ENCODE measurements at regions not wholly inside any gene's neighbourhood (a gene's known extent, or its start where the extent isn't known, plus 50 kb on each side); places are given as distances from the start of the nearest gene placed in this dataset.

DNA sequence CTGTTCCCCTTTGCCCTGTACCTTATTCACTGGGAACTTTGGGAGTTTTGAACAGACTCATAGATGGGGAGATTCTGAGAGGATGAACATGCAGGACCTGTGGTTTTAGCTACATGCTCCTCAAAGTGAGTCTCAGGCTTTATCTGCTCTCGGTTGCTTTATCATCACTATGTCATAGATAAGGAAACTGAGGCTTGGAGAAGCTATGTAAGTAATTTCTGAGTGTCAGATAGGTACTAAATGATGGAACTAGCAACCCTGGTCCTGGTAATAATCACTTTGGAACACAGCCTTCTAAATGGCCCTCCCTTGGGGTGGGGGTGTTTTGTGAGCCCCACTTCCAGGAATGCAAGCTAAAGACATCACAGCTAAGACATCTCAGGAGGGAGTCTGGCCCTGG lies 186.2 kb upstream of the MEX3C start:
- no peaks in the 10 kb centered on the region for H3K9me3 Mint-ChIP-seq
- DNase-seq (ENCODE audit: low spot score) = no peak
- no peak overlapping the region for H3K4me3 Mint-ChIP-seq
- H3K4me1 Mint-ChIP-seq (ENCODE audit: low read depth) = no peaks in the 10 kb centered on the region
- no peaks in the 10 kb centered on the region for H3K36me3 Mint-ChIP-seq (ENCODE audit: low read depth)
- peaks cover 2% of the 10 kb centered on the region for H3K27me3 Mint-ChIP-seq (ENCODE audit: insufficient read depth)
- intact Hi-C loops (cut with micrococcal nuclease) = loop anchor here (1.0 kb wide), 1 partner anchor 273 kb away; no protein-coding TSS in a partner anchor
- no peak overlapping the region for H3K27ac Mint-ChIP-seq

DNA sequence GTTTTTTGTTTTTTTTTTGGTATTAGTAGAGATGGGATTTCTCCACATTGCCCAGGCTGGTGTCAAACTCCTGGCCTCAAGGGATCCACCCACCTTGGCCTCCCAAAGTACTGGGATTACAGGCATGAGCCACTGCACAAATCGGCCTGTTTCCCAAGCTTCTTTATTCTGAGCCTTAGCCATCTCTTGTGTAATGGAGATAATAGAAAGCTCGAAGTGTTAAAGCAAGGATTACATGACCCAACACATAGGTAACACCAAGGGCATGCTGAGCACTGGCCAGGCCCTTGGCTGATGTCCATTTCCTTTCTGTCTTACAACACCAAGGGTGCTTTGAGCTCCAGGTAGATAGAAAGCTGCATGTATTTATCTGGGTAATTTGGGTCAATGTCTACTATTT lies 187.8 kb upstream of the MEX3C start:
- DNase-seq (ENCODE audit: low spot score) = no peak
- H3K27me3 Mint-ChIP-seq (ENCODE audit: insufficient read depth) = peaks cover 2% of the 10 kb centered on the region
- intact Hi-C loops (cut with micrococcal nuclease) = no loop called here
- no peaks in the 10 kb centered on the region for H3K9me3 Mint-ChIP-seq
- H3K4me1 Mint-ChIP-seq (ENCODE audit: low read depth) = no peaks in the 10 kb centered on the region
- no peak overlapping the region for H3K4me3 Mint-ChIP-seq
- H3K36me3 Mint-ChIP-seq (ENCODE audit: low read depth) = no peaks in the 10 kb centered on the region
- H3K27ac Mint-ChIP-seq = no peak overlapping the region

DNA sequence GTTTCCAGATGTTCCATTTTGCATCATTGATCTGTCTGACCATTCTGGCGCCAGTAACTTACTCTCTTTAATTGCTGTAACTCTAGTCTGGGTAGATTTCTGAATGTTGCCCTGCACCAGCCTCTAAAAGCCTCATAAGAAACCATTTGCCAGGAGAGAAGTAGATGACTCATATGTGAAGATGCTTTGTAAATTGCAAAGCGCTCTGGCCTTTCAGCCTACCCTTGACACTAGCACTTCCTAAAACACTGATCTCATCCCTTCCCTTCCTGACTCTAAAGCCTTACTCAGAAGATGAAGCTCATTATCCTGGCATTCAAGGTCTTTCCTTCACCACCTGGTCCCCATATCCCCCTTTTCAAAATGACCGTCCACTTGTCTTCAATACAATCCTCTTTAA lies 193.2 kb upstream of the MEX3C start:
- no peaks in the 10 kb centered on the region for H3K4me1 Mint-ChIP-seq (ENCODE audit: low read depth)
- H3K27ac Mint-ChIP-seq = no peak overlapping the region
- H3K27me3 Mint-ChIP-seq (ENCODE audit: insufficient read depth) = peaks cover 3% of the 10 kb centered on the region
- H3K9me3 Mint-ChIP-seq = no peaks in the 10 kb centered on the region
- no peak for DNase-seq (ENCODE audit: low spot score)
- no peak overlapping the region for H3K4me3 Mint-ChIP-seq
- H3K36me3 Mint-ChIP-seq (ENCODE audit: low read depth) = no peaks in the 10 kb centered on the region
- intact Hi-C loops (cut with micrococcal nuclease) = no loop called here

DNA sequence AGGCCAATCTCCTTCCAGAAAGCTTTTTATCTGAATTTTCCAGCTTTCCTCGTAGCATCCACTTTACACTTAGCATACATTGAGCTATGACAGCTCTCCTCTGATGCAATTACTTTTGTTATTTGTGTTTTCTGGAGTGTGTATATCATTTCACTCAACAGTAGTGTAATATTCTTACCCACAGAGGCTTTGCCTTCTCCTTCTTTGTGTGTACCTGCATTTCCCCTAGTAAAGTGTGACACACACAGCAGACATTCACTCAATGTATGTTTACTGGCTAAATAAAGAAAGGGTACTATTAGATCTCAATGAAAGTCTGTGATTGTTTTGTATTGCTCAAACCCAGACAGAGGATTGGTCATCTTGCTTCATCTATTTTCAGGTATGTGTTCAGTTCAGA lies 193.7 kb upstream of the MEX3C start:
- H3K4me3 Mint-ChIP-seq = no peak overlapping the region
- H3K9me3 Mint-ChIP-seq = no peaks in the 10 kb centered on the region
- H3K36me3 Mint-ChIP-seq (ENCODE audit: low read depth) = no peaks in the 10 kb centered on the region
- H3K27me3 Mint-ChIP-seq (ENCODE audit: insufficient read depth) = peaks cover 3% of the 10 kb centered on the region
- no peak overlapping the region for H3K27ac Mint-ChIP-seq
- H3K4me1 Mint-ChIP-seq (ENCODE audit: low read depth) = no peaks in the 10 kb centered on the region
- DNase-seq (ENCODE audit: low spot score) = no peak
- intact Hi-C loops (cut with micrococcal nuclease) = no loop called here

DNA sequence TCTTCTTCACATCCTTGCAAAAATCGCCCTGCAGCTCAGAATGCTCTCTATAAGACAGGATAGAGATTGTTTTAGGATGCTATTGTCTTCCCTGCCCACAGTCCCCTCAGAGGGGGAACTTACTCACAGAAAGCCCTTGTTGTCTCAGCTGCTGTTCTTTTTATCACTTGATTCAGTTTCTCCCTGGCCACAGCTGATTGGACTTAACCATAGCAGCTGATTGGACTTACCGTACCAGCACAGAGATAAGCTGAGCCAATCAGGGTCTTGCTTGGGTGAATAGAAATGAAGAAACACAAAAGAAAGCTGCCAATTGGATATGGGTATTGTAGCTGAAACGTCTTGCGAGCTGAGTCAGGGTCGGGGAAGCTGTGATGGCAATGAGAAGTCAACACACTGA lies 194.2 kb upstream of the MEX3C start:
- H3K4me3 Mint-ChIP-seq = no peak overlapping the region
- H3K27me3 Mint-ChIP-seq (ENCODE audit: insufficient read depth) = peaks cover 3% of the 10 kb centered on the region
- no peak overlapping the region for H3K27ac Mint-ChIP-seq
- no peaks in the 10 kb centered on the region for H3K36me3 Mint-ChIP-seq (ENCODE audit: low read depth)
- no peaks in the 10 kb centered on the region for H3K9me3 Mint-ChIP-seq
- intact Hi-C loops (cut with micrococcal nuclease) = no loop called here
- DNase-seq (ENCODE audit: low spot score) = no peak
- no peaks in the 10 kb centered on the region for H3K4me1 Mint-ChIP-seq (ENCODE audit: low read depth)

DNA sequence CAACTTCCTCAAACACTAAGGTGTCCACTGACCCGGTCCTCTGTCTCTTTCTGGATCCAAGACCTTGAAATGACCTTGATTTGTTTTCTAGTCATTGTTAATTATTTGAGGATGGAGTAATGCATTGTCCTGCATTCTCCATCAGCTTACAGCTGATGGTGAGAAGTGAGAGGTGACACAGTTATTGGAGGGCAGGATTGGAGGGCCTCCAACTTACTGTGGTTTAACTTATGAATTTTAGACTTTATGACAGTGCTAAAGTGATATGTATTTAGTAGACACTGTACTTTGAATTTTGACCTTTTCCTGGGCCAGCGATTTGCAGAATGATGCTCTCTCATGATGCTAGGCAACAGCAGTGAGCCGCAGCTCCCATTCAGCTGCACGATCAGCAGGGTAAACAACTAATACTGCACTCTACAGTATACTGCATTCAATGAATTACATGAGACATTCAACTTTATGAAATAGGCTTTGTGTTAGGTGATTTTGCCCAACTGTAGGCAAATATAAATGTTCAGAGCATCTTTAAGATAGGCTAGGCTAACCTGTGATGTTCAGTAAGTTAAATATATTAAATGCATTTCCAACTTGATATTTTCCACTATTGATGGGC lies 200.0 kb upstream of the MEX3C start:
- intact Hi-C loops (cut with micrococcal nuclease) = no loop called here
- Mint-ChIP-seq H3K36me3 (ENCODE audit: low read depth) (no peaks in the 10 kb centered on the region), H3K4me1 (ENCODE audit: low read depth) (no peaks in the 10 kb centered on the region), H3K27ac (no peak overlapping the region), H3K27me3 (ENCODE audit: insufficient read depth) (peaks cover 6% of the 10 kb centered on the region), H3K9me3 (no peaks in the 10 kb centered on the region), H3K4me3 (no peak overlapping the region)
- no peak for DNase-seq (ENCODE audit: low spot score)

DNA sequence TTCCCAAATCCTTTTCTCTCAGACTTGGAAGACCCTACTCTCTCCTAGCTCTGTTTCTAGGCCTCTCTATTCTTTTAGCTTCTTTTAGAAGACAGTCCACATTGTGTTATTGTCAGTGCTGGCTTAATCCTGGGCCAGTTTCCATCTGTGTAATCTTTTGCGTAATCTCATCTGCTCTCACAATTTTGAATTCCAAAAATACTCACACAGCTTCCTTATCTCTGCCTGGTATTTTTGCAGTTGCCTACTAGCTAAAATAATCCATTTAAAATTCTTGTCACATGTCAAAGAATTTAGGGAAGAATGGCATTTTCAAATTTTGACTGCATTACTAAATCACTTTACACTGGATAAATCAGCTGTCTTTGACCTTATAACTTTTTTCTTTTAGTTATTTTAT lies 200.6 kb upstream of the MEX3C start:
- intact Hi-C loops (cut with micrococcal nuclease) = no loop called here
- Mint-ChIP-seq H3K4me1 (ENCODE audit: low read depth) (no peaks in the 10 kb centered on the region), H3K36me3 (ENCODE audit: low read depth) (no peaks in the 10 kb centered on the region), H3K27ac (no peak overlapping the region), H3K27me3 (ENCODE audit: insufficient read depth) (peaks cover 5% of the 10 kb centered on the region), H3K9me3 (no peaks in the 10 kb centered on the region), H3K4me3 (no peak overlapping the region)
- DNase-seq (ENCODE audit: low spot score) = no peak

DNA sequence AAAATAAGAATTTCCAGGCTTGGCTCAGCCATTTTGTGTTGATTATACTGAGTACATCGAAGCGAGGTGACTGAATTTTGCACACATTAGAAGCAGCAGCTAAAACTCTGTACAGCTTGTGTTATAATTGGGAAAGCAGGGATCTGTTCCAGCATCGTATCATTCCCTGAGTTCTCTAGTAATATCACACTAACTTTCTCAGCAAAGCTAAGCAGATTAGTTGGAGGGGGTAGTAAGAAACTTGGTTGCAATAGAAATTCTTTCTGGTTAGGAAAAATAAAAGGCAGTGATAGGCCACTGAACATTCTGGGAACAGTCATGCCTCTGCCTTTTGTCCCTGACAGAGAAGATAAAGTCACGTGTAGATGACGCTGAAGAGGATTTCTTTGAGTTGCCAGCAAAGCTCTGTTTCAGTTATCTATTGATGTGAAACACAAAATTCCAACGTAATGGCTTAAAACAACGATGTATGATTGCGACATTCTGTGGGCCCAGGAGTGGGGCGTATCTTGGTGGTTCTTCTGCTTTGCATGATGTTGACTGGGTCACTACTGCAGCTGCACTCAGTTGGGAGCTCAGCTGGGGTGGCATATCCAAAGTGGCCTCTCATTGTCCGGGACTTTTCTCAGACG lies 202.1 kb upstream of the MEX3C start:
- intact Hi-C loops (cut with micrococcal nuclease) = no loop called here
- peaks cover 3% of the 10 kb centered on the region for H3K27me3 Mint-ChIP-seq (ENCODE audit: insufficient read depth)
- DNase-seq (ENCODE audit: low spot score) = no peak
- H3K4me1 Mint-ChIP-seq (ENCODE audit: low read depth) = no peaks in the 10 kb centered on the region
- no peaks in the 10 kb centered on the region for H3K36me3 Mint-ChIP-seq (ENCODE audit: low read depth)
- no peaks in the 10 kb centered on the region for H3K9me3 Mint-ChIP-seq
- H3K4me3 Mint-ChIP-seq = no peak overlapping the region
- no peak overlapping the region for H3K27ac Mint-ChIP-seq

DNA sequence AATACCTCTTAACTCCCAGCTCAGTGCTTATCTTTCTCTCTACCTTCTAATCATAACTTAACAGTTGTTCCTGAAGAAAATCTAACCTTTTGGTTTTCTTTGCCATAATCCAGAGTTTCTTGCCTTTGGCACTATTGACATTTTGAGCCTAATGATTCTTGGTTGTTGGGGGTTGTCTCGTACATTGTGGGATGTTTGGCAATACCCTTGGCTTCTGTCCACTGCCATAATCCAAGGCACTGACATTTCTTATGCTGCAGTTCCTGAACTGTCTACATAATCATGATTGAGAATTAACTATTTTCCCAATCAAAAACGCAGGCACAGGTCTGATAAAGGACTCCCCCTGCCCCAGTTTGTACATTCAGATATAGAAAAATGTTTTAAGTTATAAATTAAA lies 203.2 kb upstream of the MEX3C start:
- intact Hi-C loops (cut with micrococcal nuclease) = no loop called here
- Mint-ChIP-seq H3K27me3 (ENCODE audit: insufficient read depth) (peaks cover 3% of the 10 kb centered on the region), H3K9me3 (no peaks in the 10 kb centered on the region), H3K4me1 (ENCODE audit: low read depth) (no peaks in the 10 kb centered on the region), H3K4me3 (no peak overlapping the region), H3K27ac (no peak overlapping the region), H3K36me3 (ENCODE audit: low read depth) (no peaks in the 10 kb centered on the region)
- no peak for DNase-seq (ENCODE audit: low spot score)

DNA sequence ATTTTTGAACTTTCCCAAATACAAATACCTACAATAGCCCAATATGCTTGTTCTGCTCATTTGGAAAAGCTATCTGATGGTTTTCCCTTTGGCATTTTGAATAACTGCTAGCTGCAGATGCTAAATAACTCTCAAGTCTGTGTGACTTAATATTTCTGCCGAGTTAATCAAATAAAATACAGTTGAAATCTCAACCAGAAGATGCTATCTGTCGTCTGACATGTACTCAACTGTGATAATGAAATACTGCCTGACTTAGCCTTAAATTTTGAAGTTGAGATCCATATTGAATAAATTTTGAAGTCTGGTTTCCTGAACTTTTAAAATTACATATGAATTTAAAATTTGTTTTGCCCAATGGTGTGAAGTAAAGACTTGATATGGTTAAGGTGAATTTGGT lies 204.4 kb upstream of the MEX3C start:
- DNase-seq (ENCODE audit: low spot score) = no peak
- intact Hi-C loops (cut with micrococcal nuclease) = no loop called here
- no peaks in the 10 kb centered on the region for H3K4me1 Mint-ChIP-seq (ENCODE audit: low read depth)
- H3K9me3 Mint-ChIP-seq = no peaks in the 10 kb centered on the region
- no peak overlapping the region for H3K27ac Mint-ChIP-seq
- H3K27me3 Mint-ChIP-seq (ENCODE audit: insufficient read depth) = peaks cover 3% of the 10 kb centered on the region
- no peak overlapping the region for H3K4me3 Mint-ChIP-seq
- no peaks in the 10 kb centered on the region for H3K36me3 Mint-ChIP-seq (ENCODE audit: low read depth)

DNA sequence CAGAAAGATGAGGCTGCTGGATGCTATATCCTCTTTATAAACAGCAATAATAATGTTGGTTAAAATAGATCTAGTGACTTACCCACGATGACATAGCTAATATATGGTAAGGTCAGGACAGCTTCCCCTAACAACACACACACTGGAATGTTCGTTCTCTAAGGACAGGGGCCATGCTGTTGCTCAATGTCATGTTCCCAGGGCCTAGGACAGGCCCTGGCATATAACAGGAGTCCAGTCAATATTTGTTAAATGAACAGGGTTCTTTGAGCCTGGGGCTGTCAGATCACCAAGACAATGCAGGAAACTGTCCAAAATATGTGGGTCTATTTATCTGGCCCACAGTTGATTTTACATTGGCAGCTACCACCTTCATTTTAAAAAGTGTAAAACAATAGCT lies 207.1 kb upstream of the MEX3C start:
- H3K36me3 Mint-ChIP-seq (ENCODE audit: low read depth) = no peaks in the 10 kb centered on the region
- H3K4me1 Mint-ChIP-seq (ENCODE audit: low read depth) = no peaks in the 10 kb centered on the region
- no peaks in the 10 kb centered on the region for H3K9me3 Mint-ChIP-seq
- H3K4me3 Mint-ChIP-seq = no peak overlapping the region
- H3K27ac Mint-ChIP-seq = no peak overlapping the region
- intact Hi-C loops (cut with micrococcal nuclease) = no loop called here
- H3K27me3 Mint-ChIP-seq (ENCODE audit: insufficient read depth) = peaks cover 2% of the 10 kb centered on the region
- DNase-seq (ENCODE audit: low spot score) = no peak

DNA sequence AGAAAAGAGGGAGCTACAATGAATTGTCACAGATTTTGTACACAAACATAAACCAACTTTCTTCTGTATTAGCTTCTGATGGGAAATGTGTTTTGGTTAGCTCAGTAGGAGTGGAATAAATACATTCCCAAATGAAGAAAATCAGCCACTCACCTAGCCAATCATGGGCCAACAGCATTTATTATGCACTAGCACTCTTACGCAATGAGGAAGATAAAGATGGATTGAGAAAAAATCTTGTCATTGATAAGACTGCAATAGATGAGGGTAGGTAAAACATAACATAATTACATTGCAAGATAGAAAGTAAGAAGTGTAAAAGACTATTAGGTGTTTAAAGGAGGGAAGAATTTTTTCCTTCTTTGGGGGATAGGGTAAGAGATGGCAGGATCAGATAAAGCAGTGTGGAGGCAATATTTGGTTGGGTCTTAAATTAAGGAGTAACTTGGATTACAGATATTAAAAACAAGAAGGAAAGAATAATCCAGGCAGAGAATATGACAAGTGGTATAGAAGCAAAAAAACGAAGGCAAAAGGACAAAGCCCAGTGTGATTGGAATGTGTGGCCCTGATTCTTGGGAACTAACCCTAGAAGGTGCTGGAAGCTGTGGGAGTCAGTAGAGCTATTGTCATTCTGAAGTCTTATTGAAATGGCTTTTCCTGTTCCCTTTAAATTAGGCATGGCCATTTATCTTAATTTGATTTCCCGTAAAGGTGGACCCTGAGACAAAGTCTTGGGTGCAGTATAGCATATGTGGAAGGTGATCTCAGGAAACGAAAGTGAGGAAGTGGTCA lies 208.4 kb upstream of the MEX3C start:
- intact Hi-C loops (cut with micrococcal nuclease) = no loop called here
- DNase-seq (ENCODE audit: low spot score) = no peak
- Mint-ChIP-seq H3K4me3 (no peak overlapping the region), H3K4me1 (ENCODE audit: low read depth) (no peaks in the 10 kb centered on the region), H3K27ac (no peak overlapping the region), H3K9me3 (no peaks in the 10 kb centered on the region), H3K27me3 (ENCODE audit: insufficient read depth) (peaks cover 2% of the 10 kb centered on the region), H3K36me3 (ENCODE audit: low read depth) (no peaks in the 10 kb centered on the region)

DNA sequence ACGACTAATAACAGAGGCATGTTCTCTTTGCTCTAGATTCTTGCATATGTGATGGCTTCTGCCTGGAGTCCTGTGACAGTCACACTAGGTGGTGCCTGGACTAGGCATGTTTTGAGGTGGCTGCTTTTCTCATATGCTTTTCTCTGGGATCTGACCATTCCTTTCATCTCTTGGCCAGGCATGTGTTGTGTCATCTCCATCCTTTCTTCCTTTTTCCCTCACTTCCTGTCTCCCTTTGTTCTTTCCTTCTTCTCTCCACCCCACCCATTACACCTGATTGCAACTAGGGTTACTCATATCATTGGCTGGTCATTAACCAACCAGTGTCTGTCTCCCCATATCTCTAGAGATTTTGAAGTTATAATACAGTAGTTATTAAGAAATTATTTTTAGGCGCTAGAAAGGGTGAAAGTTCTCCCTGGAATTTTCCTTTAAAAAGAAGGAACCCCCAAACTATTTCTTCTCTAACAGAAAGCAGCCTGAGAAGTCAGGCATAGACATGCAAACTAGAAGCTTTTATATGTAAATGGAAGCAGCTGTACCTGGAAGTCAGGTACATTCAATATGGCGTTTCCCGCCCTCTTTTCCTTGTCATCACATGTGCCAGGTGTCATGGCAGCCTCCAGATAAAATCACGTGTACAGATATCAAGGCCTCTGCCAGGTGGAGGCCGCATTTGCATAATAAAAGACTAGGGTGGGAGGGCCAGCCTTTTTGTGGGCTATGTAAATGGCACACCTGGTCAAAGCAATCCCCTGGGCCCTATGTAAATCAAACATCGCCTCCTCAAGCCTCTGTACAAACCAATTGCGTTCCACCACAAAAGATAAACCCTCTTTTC lies 220.4 kb upstream of the MEX3C start:
- Mint-ChIP-seq H3K4me3 (no peak overlapping the region), H3K36me3 (ENCODE audit: low read depth) (no peaks in the 10 kb centered on the region), H3K27ac (no peak overlapping the region), H3K9me3 (no peaks in the 10 kb centered on the region), H3K27me3 (ENCODE audit: insufficient read depth) (peaks cover 5% of the 10 kb centered on the region), H3K4me1 (ENCODE audit: low read depth) (no peaks in the 10 kb centered on the region)
- intact Hi-C loops (cut with micrococcal nuclease) = no loop called here
- no peak for DNase-seq (ENCODE audit: low spot score)
